Neural progenitor cell (in vitro differentiated cells): ENCODE measurements at regions not wholly inside any gene's neighbourhood (a gene's known extent, or its start where the extent isn't known, plus 50 kb on each side); places are given as distances from the start of the nearest gene placed in this dataset.
A peak's percentile ranks its signal among the peaks of the same experiment; 100 is the strongest.

Experiments used
- DNase-seq: peaks from one replicate; pipeline ENCODE4 v3.0.0-alpha.2; 2016; ENCODE audit warnings: low spot score
- H2AFZ ChIP-seq: fragments of 200-600 bp; sonication (generic); replicated peaks from 2 replicates; pipeline ENCODE4 v1.6.1; 2016; ENCODE audit warnings: antibody characterized with exemption
- H3F3A ChIP-seq: fragments of 200-600 bp; sonication (generic); 2 replicates; pipeline ENCODE4 v1.6.1; 2016; ENCODE audit warnings: antibody characterized with exemption, low read depth
- H3K27ac ChIP-seq: fragments of 200-600 bp; sonication (generic); 2 replicates; pipeline ENCODE4 v1.5.1; 2016; ENCODE audit warnings: mild to moderate bottlenecking
- H3K27me3 ChIP-seq: fragments of 200-600 bp; sonication (generic); 2 replicates; pipeline ENCODE4 v1.6.1; 2016; ENCODE audit warnings: mild to moderate bottlenecking, moderate library complexity
- H3K36me3 ChIP-seq: fragments of 200-600 bp; sonication (generic); 2 replicates; pipeline ENCODE4 v1.5.1; 2016
- H3K4me1 ChIP-seq: fragments of 200-600 bp; sonication (generic); 2 replicates; pipeline ENCODE4 v1.6.1; 2016; ENCODE audit warnings: mixed run types
- H3K4me2 ChIP-seq: fragments of 200-600 bp; sonication (generic); 2 replicates; pipeline ENCODE4 v1.6.1; 2016
- H3K4me3 ChIP-seq: fragments of 200-600 bp; sonication (generic); 2 replicates; pipeline ENCODE4 v1.5.1; 2016
- H3K79me2 ChIP-seq: fragments of 200-600 bp; sonication (generic); 2 replicates; pipeline ENCODE4 v1.6.1; 2016; ENCODE audit warnings: low read depth
- H3K9ac ChIP-seq: fragments of 200-600 bp; sonication (generic); 2 replicates; pipeline ENCODE4 v1.6.1; 2016
- H3K9me3 ChIP-seq: fragments of 200-600 bp; sonication (generic); 2 replicates; pipeline ENCODE4 v1.5.1; 2016; ENCODE audit warnings: low read depth
- H4K20me1 ChIP-seq: fragments of 200-600 bp; sonication (generic); 2 replicates; pipeline ENCODE4 v1.6.1; 2016; ENCODE audit warnings: low read depth
- H3K27ac Mint-ChIP-seq: 3 replicates; pipeline ENCODE4 v1.8.0; 2021; ENCODE audit warnings: mixed read lengths
- H3K27me3 Mint-ChIP-seq: 2 replicates; pipeline ENCODE4 v1.8.0; 2022; ENCODE audit warnings: low read depth, mild to moderate bottlenecking, inconsistent platforms, moderate library complexity, mixed read lengths; ENCODE audit not compliant: insufficient read depth
- H3K36me3 Mint-ChIP-seq: 3 replicates; pipeline ENCODE4 v1.8.0; 2021; ENCODE audit warnings: mixed read lengths
- H3K4me1 Mint-ChIP-seq: 3 replicates; pipeline ENCODE4 v1.8.0; 2021; ENCODE audit warnings: mixed read lengths
- H3K4me3 Mint-ChIP-seq: 3 replicates; pipeline ENCODE4 v1.8.0; 2021; ENCODE audit warnings: mild to moderate bottlenecking, moderate library complexity, mixed read lengths
- H3K9me3 Mint-ChIP-seq: 3 replicates; pipeline ENCODE4 v1.8.0; 2020; ENCODE audit warnings: mixed read lengths
- CTCF ChIP-seq: fragments of 200-600 bp; sonication (generic); IDR thresholded peaks from 2 replicates; pipeline ENCODE4 v1.5.1; 2017; ENCODE audit warnings: antibody characterized with exemption, mild to moderate bottlenecking
- EZH2 ChIP-seq: fragments of 200-600 bp; sonication (generic); IDR thresholded peaks from 2 replicates; pipeline ENCODE4 v1.6.1; 2017; ENCODE audit warnings: antibody characterized with exemption, mild to moderate bottlenecking, moderate library complexity
- EZH2phosphoT487 ChIP-seq: fragments of 200-600 bp; sonication (generic); IDR thresholded peaks from 2 replicates; pipeline ENCODE4 v1.6.1; 2017; ENCODE audit warnings: antibody characterized with exemption

GRCh38 chr6:21382821-21383449, 210.6 kb upstream of the SOX4 start:
- Mint-ChIP-seq H3K36me3 (no peaks in the 10 kb centered on the region), H3K9me3 (no peaks in the 10 kb centered on the region), H3K4me3 (no peak overlapping the region), H3K27ac (peak overlapping the region; percentile 35), H3K27me3 (peaks cover 13% of the 10 kb centered on the region), H3K4me1 (peaks cover 42% of the 10 kb centered on the region)
- Histone ChIP-seq H3K4me1 (peaks cover 31% of the 10 kb centered on the region), H3K9ac (no peak overlapping the region), H3F3A (peaks cover 25% of the 10 kb centered on the region), H3K36me3 (no peaks in the 10 kb centered on the region), H3K27ac (peak overlapping the region; percentile 6), H2AFZ (no peak overlapping the region), H3K4me2 (peak overlapping the region; percentile 28), H3K4me3 (no peak overlapping the region), H3K9me3 (no peaks in the 10 kb centered on the region), H3K27me3 (no peaks in the 10 kb centered on the region), H3K79me2 (no peaks in the 10 kb centered on the region), H4K20me1 (no peaks in the 10 kb centered on the region)
- no peak for TF ChIP-seq EZH2
- no peak for TF ChIP-seq CTCF
- no peak for TF ChIP-seq EZH2phosphoT487
- DNase-seq: peak; percentile 51

- Histone ChIP-seq H3K36me3 (no peaks in the 10 kb centered on the region), H3K27ac (peak overlapping the region; percentile 39), H3F3A (peaks cover 25% of the 10 kb centered on the region), H3K79me2 (no peaks in the 10 kb centered on the region), H2AFZ (no peak overlapping the region), H3K4me1 (peaks cover 31% of the 10 kb centered on the region), H3K9me3 (no peaks in the 10 kb centered on the region), H3K27me3 (no peaks in the 10 kb centered on the region), H3K9ac (no peak overlapping the region), H3K4me3 (no peak overlapping the region), H4K20me1 (no peaks in the 10 kb centered on the region), H3K4me2 (peak overlapping the region; percentile 28)
- Mint-ChIP-seq H3K9me3 (no peaks in the 10 kb centered on the region), H3K4me3 (no peak overlapping the region), H3K36me3 (no peaks in the 10 kb centered on the region), H3K27me3 (peaks cover 15% of the 10 kb centered on the region), H3K4me1 (peaks cover 48% of the 10 kb centered on the region), H3K27ac (no peak overlapping the region)
- TF ChIP-seq EZH2phosphoT487: no peak
- no peak for TF ChIP-seq EZH2
- no peak for TF ChIP-seq CTCF
- peak; percentile 27 for DNase-seq
These were observed 210.0 kb upstream of the SOX4 start for GRCh38 chr6:21383450-21384085.

- Histone ChIP-seq H3K9me3 (no peaks in the 10 kb centered on the region), H2AFZ (no peak overlapping the region), H3K27ac (peak overlapping the region; percentile 39)
These were observed 209.3 kb upstream of the SOX4 start for GRCh38 chr6:21384216-21384615.

More at GRCh38 chr6:21384216-21384615, 209.3 kb upstream of the SOX4 start:
- Mint-ChIP-seq H3K9me3 (no peaks in the 10 kb centered on the region), H3K36me3 (no peaks in the 10 kb centered on the region), H3K4me3 (no peak overlapping the region), H3K4me1 (peaks cover 48% of the 10 kb centered on the region), H3K27ac (no peak overlapping the region), H3K27me3 (peaks cover 15% of the 10 kb centered on the region)
- no peak overlapping the region for H3K9ac ChIP-seq
- no peaks in the 10 kb centered on the region for H3K79me2 ChIP-seq
- no peak for TF ChIP-seq EZH2
- TF ChIP-seq CTCF: no peak
- no peak for TF ChIP-seq EZH2phosphoT487
- H3K27me3 ChIP-seq: no peaks in the 10 kb centered on the region
- H3K4me1 ChIP-seq: peaks cover 31% of the 10 kb centered on the region
- H3K4me3 ChIP-seq: no peak overlapping the region
- no peaks in the 10 kb centered on the region for H3K36me3 ChIP-seq
- peaks cover 25% of the 10 kb centered on the region for H3F3A ChIP-seq
- H3K4me2 ChIP-seq: peak overlapping the region; percentile 34
- DNase-seq: no peak
- H4K20me1 ChIP-seq: no peaks in the 10 kb centered on the region
